Lower leg skin (tissue), 4 donors: ENCODE measurements at regions not wholly inside any gene's neighbourhood (a gene's known extent, or its start where the extent isn't known, plus 50 kb on each side); places are given as distances from the start of the nearest gene placed in this dataset.

Experiments
- DNase-seq, 2 donors: peaks; one replicate each; pipeline ENCODE4 v3.0.0-alpha.2; 2019; ENCODE audit warnings: low spot score in 2 of 2
- H3K4me3 ChIP-seq: fragments of 200-600 bp; sonication (generic); 2 replicates; pipeline ENCODE4 v1.5.1; 2017; ENCODE audit warnings: mild to moderate bottlenecking, low read depth; ENCODE audit not compliant: poor library complexity, severe bottlenecking
- CTCF ChIP-seq, 3 donors: fragments of 450-650 bp; IDR thresholded peaks; one replicate each; pipeline ENCODE4 v1.5.1; 2016; ENCODE audit warnings: antibody characterized with exemption in 3 of 3, mild to moderate bottlenecking in 3 of 3, moderate library complexity in 2 of 3
- POLR2A ChIP-seq, 2 donors: fragments of 450-650 bp; IDR thresholded peaks; one replicate each; pipeline ENCODE4 v1.6.1; 2016 to 2017; ENCODE audit warnings: antibody characterized with exemption in 2 of 2, mild to moderate bottlenecking in 1 of 2, moderate library complexity in 1 of 2
- WGBS, 2 donors: methylation state at CpG; one replicate each; pipeline ENCODE4 v1.1.5; 2018; 5-methylcytosine and 5-hydroxymethylcytosine counted together
- intact Hi-C: fragments of 100-400 bp; cut with DNase I; formaldehyde crosslinking; loops from one replicate; pipeline ENCODE4 v1.15.0; 2023; ENCODE audit warnings: low total_unique reads

GRCh38 chrX:9184211-9184610 is 150.3 kb upstream of the FAM9B start:
- TF ChIP-seq CTCF (IDR thresholded peaks at IDR 0.05) (no peak), POLR2A (IDR thresholded peaks at IDR 0.05) (no peak)
- 52 to 65% methylated on average over 4 of the region's 4 CpGs for WGBS, 2 donors
- DNase-seq = no peak
- intact Hi-C loops = no loop called here
- H3K4me3 ChIP-seq = no peak overlapping the region

GRCh38 chrX:9188117-9188516 is 154.2 kb upstream of the FAM9B start:
- DNase-seq = no peak
- no peak overlapping the region for H3K4me3 ChIP-seq
- WGBS, 2 donors = 51 to 60% methylated on average over 3 of the region's 3 CpGs
- no peak for TF ChIP-seq CTCF (IDR thresholded peaks at IDR 0.05)
- no peak for TF ChIP-seq POLR2A (IDR thresholded peaks at IDR 0.05)
- intact Hi-C loops = no loop called here

GRCh38 chrX:9189286-9189685 is 155.4 kb upstream of the FAM9B start:
- TF ChIP-seq POLR2A (IDR thresholded peaks at IDR 0.05) (no peak), CTCF (IDR thresholded peaks at IDR 0.05) (no peak)
- WGBS, 2 donors = 56 to 69% methylated on average over 9 of the region's 9 CpGs
- no peak for DNase-seq
- H3K4me3 ChIP-seq = no peak overlapping the region
- intact Hi-C loops = no loop called here

- TF ChIP-seq CTCF (IDR thresholded peaks at IDR 0.05) (no peak), POLR2A (IDR thresholded peaks at IDR 0.05) (no peak)
- intact Hi-C loops = no loop called here
- WGBS, 2 donors = 78 to 83% methylated on average over 5 of the region's 5 CpGs
- H3K4me3 ChIP-seq = no peak overlapping the region
- no peak for DNase-seq
Observed at GRCh38 chrX:9191392-9191791, 157.5 kb upstream of the FAM9B start.

- WGBS, 2 donors = 43 to 45% methylated on average over 4 of the region's 4 CpGs
Observed at GRCh38 chrX:9195199-9195880, 161.4 kb upstream of the FAM9B start.

More at GRCh38 chrX:9195199-9195880, 161.4 kb upstream of the FAM9B start:
- TF ChIP-seq POLR2A (IDR thresholded peaks at IDR 0.05) (no peak), CTCF (IDR thresholded peaks at IDR 0.05) (no peak)
- no peak overlapping the region for H3K4me3 ChIP-seq
- intact Hi-C loops = no loop called here
- no peak for DNase-seq
